ENCODE measurements at regions not wholly inside any gene's neighbourhood (a gene's known extent, or its start where the extent isn't known, plus 50 kb on each side); places are given as distances from the start of the nearest gene placed in this dataset.

DNA sequence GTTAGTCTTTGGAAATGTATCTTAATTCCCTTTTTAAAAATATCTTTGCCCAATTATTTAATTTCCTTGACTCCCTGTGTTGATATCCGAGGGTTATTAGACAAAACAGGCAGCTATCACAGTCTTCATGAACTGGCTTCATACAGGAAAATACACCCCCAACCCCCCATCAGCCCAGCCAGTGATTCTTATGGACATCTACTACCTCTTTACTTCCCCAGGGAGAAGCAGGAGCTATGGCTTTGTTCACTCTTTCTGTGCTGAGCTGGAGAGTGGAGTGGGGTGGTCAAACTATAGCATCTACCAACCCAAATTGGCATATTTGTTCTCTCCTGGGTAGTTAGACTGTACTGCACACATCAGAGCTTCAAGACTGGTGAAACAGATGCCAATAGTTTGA is 134.4 kb upstream of the SLC38A2 start:
- TF ChIP-seq EZH2 (IDR thresholded peaks at IDR 0.05; ENCODE audit: low read length, missing control alignments) = no peak
- no peak for TF ChIP-seq CTCF (conservative IDR thresholded peaks at IDR 0.05 in 1 of 2, IDR thresholded peaks at IDR 0.05 in 1 of 2; ENCODE audit: low read depth in 1 of 2, low read length in 2 of 2)
- H3K79me2 ChIP-seq (ENCODE audit: control insufficient read depth, insufficient read depth, low read length) = no peaks in the 10 kb centered on the region
- H3K27ac ChIP-seq (ENCODE audit: insufficient read depth, low read length) = no peak overlapping the region
- peaks cover 2% of the 10 kb centered on the region for H3K9me3 ChIP-seq (ENCODE audit: control insufficient read depth, insufficient read depth, low read depth, low read length)
- H3K4me2 ChIP-seq (ENCODE audit: extremely low read depth, insufficient read depth, low read length) = no peak overlapping the region
- DNase-seq (ENCODE audit: low read depth in 2 of 2) = no peak
- H4K20me1 ChIP-seq (ENCODE audit: control insufficient read depth, extremely low read depth, insufficient read depth, low read length) = no peaks in the 10 kb centered on the region
- no peak overlapping the region for H3K4me3 ChIP-seq (replicated peaks in 1 of 4; ENCODE audit: control extremely low read depth in 1 of 4, insufficient read depth in 1 of 4, low read depth in 3 of 4, low read length in 4 of 4)
- H3K4me1 ChIP-seq (ENCODE audit: control insufficient read depth, extremely low read depth, insufficient read depth, low read length) = no peaks in the 10 kb centered on the region
- no peak overlapping the region for H3K9ac ChIP-seq (ENCODE audit: insufficient read depth, low read length)
- H2AFZ ChIP-seq (ENCODE audit: low read length) = no peak overlapping the region
- H3K36me3 ChIP-seq (ENCODE audit: control insufficient read depth, insufficient read depth, low read length) = no peaks in the 10 kb centered on the region
- H3K27me3 ChIP-seq (ENCODE audit: control insufficient read depth, insufficient read depth, low read length) = no peaks in the 10 kb centered on the region

DNA sequence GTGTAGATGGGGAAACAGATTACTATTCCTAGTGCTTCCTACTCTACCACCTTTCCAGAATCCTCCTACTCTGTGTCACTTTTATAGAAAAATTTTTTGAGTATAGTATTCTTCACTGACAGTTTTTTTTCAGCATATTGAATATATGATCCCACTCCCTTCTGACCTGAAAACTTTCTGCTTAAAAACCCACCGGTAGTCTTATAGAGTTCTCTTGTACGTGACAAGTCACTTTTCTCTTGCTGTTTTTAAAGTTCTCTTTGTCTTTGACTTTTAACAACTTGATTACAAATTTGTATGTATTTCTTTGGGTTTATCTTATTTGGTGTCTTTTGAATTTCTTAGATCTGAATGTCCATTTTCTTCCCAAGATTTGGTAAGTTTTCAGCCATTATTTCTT is 133.6 kb upstream of the SLC38A2 start:
- no peak overlapping the region for H3K27ac ChIP-seq (ENCODE audit: insufficient read depth, low read length)
- no peak overlapping the region for H3K4me3 ChIP-seq (replicated peaks in 1 of 4; ENCODE audit: control extremely low read depth in 1 of 4, insufficient read depth in 1 of 4, low read depth in 3 of 4, low read length in 4 of 4)
- peaks cover 2% of the 10 kb centered on the region for H3K9me3 ChIP-seq (ENCODE audit: control insufficient read depth, insufficient read depth, low read depth, low read length)
- no peak overlapping the region for H3K4me2 ChIP-seq (ENCODE audit: extremely low read depth, insufficient read depth, low read length)
- H3K27me3 ChIP-seq (ENCODE audit: control insufficient read depth, insufficient read depth, low read length) = no peaks in the 10 kb centered on the region
- H3K9ac ChIP-seq (ENCODE audit: insufficient read depth, low read length) = no peak overlapping the region
- no peak overlapping the region for H2AFZ ChIP-seq (ENCODE audit: low read length)
- TF ChIP-seq CTCF (conservative IDR thresholded peaks at IDR 0.05 in 1 of 2, IDR thresholded peaks at IDR 0.05 in 1 of 2; ENCODE audit: low read depth in 1 of 2, low read length in 2 of 2) (no peak), EZH2 (IDR thresholded peaks at IDR 0.05; ENCODE audit: low read length, missing control alignments) (no peak)
- no peak for DNase-seq (ENCODE audit: low read depth in 2 of 2)
- no peaks in the 10 kb centered on the region for H4K20me1 ChIP-seq (ENCODE audit: control insufficient read depth, extremely low read depth, insufficient read depth, low read length)
- no peaks in the 10 kb centered on the region for H3K4me1 ChIP-seq (ENCODE audit: control insufficient read depth, extremely low read depth, insufficient read depth, low read length)
- H3K36me3 ChIP-seq (ENCODE audit: control insufficient read depth, insufficient read depth, low read length) = no peaks in the 10 kb centered on the region
- no peaks in the 10 kb centered on the region for H3K79me2 ChIP-seq (ENCODE audit: control insufficient read depth, insufficient read depth, low read length)

DNA sequence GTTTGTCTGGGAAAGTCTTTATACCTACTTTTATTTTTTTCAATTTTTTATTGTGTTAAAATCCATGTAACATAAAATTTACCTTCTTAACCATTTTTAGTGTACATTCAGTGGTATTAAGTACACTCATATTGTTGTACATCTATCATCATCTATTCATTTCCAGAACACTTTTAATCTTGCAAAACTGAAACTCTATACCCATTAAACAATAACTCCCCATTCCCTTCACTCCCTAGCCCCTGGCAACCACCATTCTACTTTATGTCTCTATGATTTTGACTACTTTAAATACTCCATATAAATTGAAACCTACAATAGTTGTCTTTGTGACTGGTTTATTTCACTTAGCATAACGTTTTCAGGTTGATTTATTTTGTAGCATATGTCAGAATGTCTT is 131.9 kb upstream of the SLC38A2 start:
- Histone ChIP-seq H2AFZ (ENCODE audit: low read length) (no peak overlapping the region), H4K20me1 (ENCODE audit: control insufficient read depth, extremely low read depth, insufficient read depth, low read length) (no peaks in the 10 kb centered on the region), H3K36me3 (ENCODE audit: control insufficient read depth, insufficient read depth, low read length) (no peaks in the 10 kb centered on the region), H3K4me3 (replicated peaks in 1 of 4; ENCODE audit: control extremely low read depth in 1 of 4, insufficient read depth in 1 of 4, low read depth in 3 of 4, low read length in 4 of 4) (no peak overlapping the region), H3K9ac (ENCODE audit: insufficient read depth, low read length) (no peak overlapping the region), H3K27me3 (ENCODE audit: control insufficient read depth, insufficient read depth, low read length) (no peaks in the 10 kb centered on the region), H3K9me3 (ENCODE audit: control insufficient read depth, insufficient read depth, low read depth, low read length) (peaks cover 2% of the 10 kb centered on the region), H3K27ac (ENCODE audit: insufficient read depth, low read length) (no peak overlapping the region), H3K4me1 (ENCODE audit: control insufficient read depth, extremely low read depth, insufficient read depth, low read length) (no peaks in the 10 kb centered on the region), H3K79me2 (ENCODE audit: control insufficient read depth, insufficient read depth, low read length) (no peaks in the 10 kb centered on the region), H3K4me2 (ENCODE audit: extremely low read depth, insufficient read depth, low read length) (no peak overlapping the region)
- TF ChIP-seq CTCF (conservative IDR thresholded peaks at IDR 0.05 in 1 of 2, IDR thresholded peaks at IDR 0.05 in 1 of 2; ENCODE audit: low read depth in 1 of 2, low read length in 2 of 2) = no peak
- no peak for TF ChIP-seq EZH2 (IDR thresholded peaks at IDR 0.05; ENCODE audit: low read length, missing control alignments)
- DNase-seq (ENCODE audit: low read depth in 2 of 2) = no peak
